ENCODE measurements at regions not wholly inside any gene's neighbourhood (a gene's known extent, or its start where the extent isn't known, plus 50 kb on each side); places are given as distances from the start of the nearest gene placed in this dataset.

GRCh38 chr2:166676716-166677115, 182.7 kb upstream of the SCN7A start:
- DNase-seq (ENCODE audit: extremely low read depth, low read depth), result no peak
- no peak for TF ChIP-seq CTCF (IDR thresholded peaks at IDR 0.05; ENCODE audit: low read depth, low read length)

- DNase-seq (ENCODE audit: extremely low read depth, low read depth), result no peak
- no peak for TF ChIP-seq CTCF (IDR thresholded peaks at IDR 0.05; ENCODE audit: low read depth, low read length)
Observed at GRCh38 chr2:166675553-166675952, 181.5 kb upstream of the SCN7A start.

- DNase-seq (ENCODE audit: extremely low read depth, low read depth), result no peak
- TF ChIP-seq CTCF (IDR thresholded peaks at IDR 0.05; ENCODE audit: low read depth, low read length), result no peak
Observed at GRCh38 chr2:166673986-166674385, 179.9 kb upstream of the SCN7A start.

- no peak for DNase-seq (ENCODE audit: extremely low read depth, low read depth)
- no peak for TF ChIP-seq CTCF (IDR thresholded peaks at IDR 0.05; ENCODE audit: low read depth, low read length)
Observed at GRCh38 chr2:166671801-166672200, 177.8 kb upstream of the SCN7A start.

- no peak for DNase-seq (ENCODE audit: extremely low read depth, low read depth)
- no peak for TF ChIP-seq CTCF (IDR thresholded peaks at IDR 0.05; ENCODE audit: low read depth, low read length)
Observed at GRCh38 chr2:166671235-166671634, 177.2 kb upstream of the SCN7A start.

- DNase-seq (ENCODE audit: extremely low read depth, low read depth), result no peak
- TF ChIP-seq CTCF (IDR thresholded peaks at IDR 0.05; ENCODE audit: low read depth, low read length), result no peak
Observed at GRCh38 chr2:166665991-166666940, 172.2 kb upstream of the SCN7A start.

- no peak for DNase-seq (ENCODE audit: extremely low read depth, low read depth)
- TF ChIP-seq CTCF (IDR thresholded peaks at IDR 0.05; ENCODE audit: low read depth, low read length), result no peak
Observed at GRCh38 chr2:166661824-166662223, 167.8 kb upstream of the SCN7A start.

Measured in AG09319 (cell line).